Keratinocyte (primary cell): ENCODE measurements at regions not wholly inside any gene's neighbourhood (a gene's known extent, or its start where the extent isn't known, plus 50 kb on each side); places are given as distances from the start of the nearest gene placed in this dataset.

ENCODE experiments used
- CTCF ChIP-seq, 3 experiments: IDR thresholded peaks in 1 of 3; conservative IDR thresholded peaks in 1 of 3; optimal IDR thresholded peaks in 1 of 3; 2 replicates in 2 of 3; 3 replicates in 1 of 3; pipeline versions ENCODE3 to v1.5.1; 2011; ENCODE audit warnings: low read length in 3 of 3, mild to moderate bottlenecking in 3 of 3, moderate library complexity in 2 of 3, control low read depth in 1 of 3, inconsistent platforms in 1 of 3; ENCODE audit not compliant: insufficient read depth in 2 of 3; ENCODE audit errors: extremely low read depth in 1 of 3
- EZH2 ChIP-seq: IDR thresholded peaks from one replicate; pipeline ENCODE4 v1.6.1; 2012; ENCODE audit warnings: inconsistent platforms, mild to moderate bottlenecking, low read length, moderate library complexity

GRCh38 chr2:71788601-71789240, 335.4 kb downstream of the DYSF start:
- TF ChIP-seq CTCF (optimal IDR thresholded peaks at IDR 0.05 in 1 of 3, IDR thresholded peaks at IDR 0.05 in 1 of 3, conservative IDR thresholded peaks at IDR 0.05 in 1 of 3; ENCODE audit: extremely low read depth in 1 of 3, insufficient read depth in 2 of 3, low read length in 3 of 3) (no peak), EZH2 (no peak)
